Urinary bladder (tissue), 3 donors: ENCODE measurements at regions not wholly inside any gene's neighbourhood (a gene's known extent, or its start where the extent isn't known, plus 50 kb on each side); places are given as distances from the start of the nearest gene placed in this dataset.
"Not testable (repeated sequence)": the region's sequence is repeated elsewhere in the genome, so short reads cannot be mapped to it uniquely, and the experiment has no call there.

Experiments
- DNase-seq: peaks from one replicate; pipeline ENCODE4 v3.0.0-alpha.2; 2015; ENCODE audit errors: extremely low spot score
- H3K27ac ChIP-seq: one replicate; pipeline ENCODE4 v1.5.1; 2013; ENCODE audit warnings: low read depth, mild to moderate bottlenecking, moderate library complexity
- H3K36me3 ChIP-seq: one replicate; pipeline ENCODE4 v1.6.1; 2013; ENCODE audit warnings: mild to moderate bottlenecking, moderate library complexity; ENCODE audit not compliant: insufficient read depth
- H3K4me1 ChIP-seq: one replicate; pipeline ENCODE4 v1.6.1; 2013; ENCODE audit warnings: mild to moderate bottlenecking, moderate library complexity; ENCODE audit not compliant: insufficient read depth
- H3K4me3 ChIP-seq: one replicate; pipeline ENCODE4 v1.5.1; 2013; ENCODE audit warnings: low read depth, low read length
- WGBS: extraction: QIAGEN DNeasy Blood & Tissue Kit; methylation state at CpG from one replicate; pipeline ENCODE4 v1.1.7; 2013; 5-methylcytosine and 5-hydroxymethylcytosine counted together
- donor health status: healthy with polysubstance abuse.
- donor health status: healthy.

DNA sequence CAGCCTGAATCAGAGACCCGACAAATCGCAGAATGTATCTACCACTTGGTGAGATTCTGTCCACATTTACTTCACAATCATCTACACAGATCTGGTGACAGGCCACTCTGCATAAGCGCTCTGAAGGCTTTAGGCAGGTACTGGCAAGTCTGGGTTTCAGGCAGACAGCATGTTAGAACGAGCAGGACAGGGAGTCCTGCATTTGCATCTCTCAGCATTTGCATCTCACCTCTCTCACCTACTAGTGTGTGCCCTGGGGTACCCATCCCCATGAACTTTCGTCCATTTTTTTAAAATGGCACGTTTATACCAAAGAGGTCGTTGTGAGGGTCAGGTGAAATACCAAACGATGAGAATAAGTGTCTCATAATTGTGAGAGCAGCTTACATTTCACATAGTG is 108.2 kb downstream of the SPATA31A1 start:
- not testable (repeated sequence) for H3K36me3 ChIP-seq, H3K27ac ChIP-seq, H3K4me1 ChIP-seq, H3K4me3 ChIP-seq, DNase-seq
- WGBS: 21% methylated on average over 6 of the region's 8 CpGs

DNA sequence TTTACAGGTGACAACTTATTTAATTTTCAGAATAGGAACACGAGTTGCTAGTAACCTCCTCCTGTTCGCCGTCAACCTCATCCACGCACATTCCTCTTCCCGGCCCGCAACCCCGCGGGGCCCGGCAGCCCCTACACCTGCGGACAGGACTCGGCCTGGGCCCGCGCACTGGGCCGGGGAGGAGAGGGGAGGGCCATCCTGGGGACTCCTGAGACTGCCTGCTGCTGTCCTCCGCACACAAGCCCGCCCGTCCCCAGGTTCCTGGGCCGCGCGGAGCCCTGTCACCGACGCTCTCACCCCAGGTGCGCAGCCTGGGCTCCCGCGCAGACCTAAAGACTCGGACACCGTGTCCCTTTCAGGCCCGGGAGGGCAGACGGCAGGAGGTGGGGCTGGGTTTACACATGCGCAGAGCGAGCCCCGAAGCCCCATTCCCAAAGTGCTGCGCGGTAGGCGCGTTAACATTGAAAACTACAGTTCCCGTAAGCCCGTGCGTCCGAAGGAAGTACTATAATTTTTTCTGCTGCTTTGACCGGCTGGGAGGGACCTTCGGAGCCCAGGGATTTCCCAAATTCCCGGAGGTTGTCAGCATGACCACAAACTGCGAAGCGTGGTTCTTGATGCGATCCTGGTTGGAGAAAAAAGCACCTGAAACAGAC is 108.8 kb downstream of the SPATA31A1 start:
- WGBS: under 1% methylated on average over 45 of the region's 46 CpGs
- H3K4me3 ChIP-seq: peak overlapping the region; percentile 51
- not testable (repeated sequence) for H3K4me1 ChIP-seq, H3K27ac ChIP-seq, H3K36me3 ChIP-seq
- peak; percentile 66 for DNase-seq

DNA sequence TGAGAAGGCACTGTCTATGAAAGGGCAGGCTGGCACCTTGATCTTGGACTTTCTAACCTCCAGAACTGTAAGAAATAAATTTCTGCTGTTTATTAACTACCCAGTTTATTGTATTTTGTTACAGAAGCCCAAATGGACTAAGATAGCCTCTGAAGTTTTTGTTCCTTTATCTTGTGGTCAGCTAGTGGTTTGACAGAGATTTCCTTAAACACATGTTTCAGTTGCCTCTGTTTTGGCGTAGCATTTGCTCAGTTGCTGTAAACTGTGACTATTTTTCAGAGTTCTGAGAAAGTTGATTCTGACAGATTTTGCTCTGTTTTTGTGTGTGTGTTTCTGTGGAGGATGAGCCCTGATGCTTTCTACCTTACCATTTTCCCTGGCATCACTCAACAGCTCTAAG is 119.0 kb downstream of the SPATA31A1 start:
- H3K36me3 ChIP-seq, H3K4me1 ChIP-seq, H3K4me3 ChIP-seq, DNase-seq, H3K27ac ChIP-seq: not testable (repeated sequence)
- 74% methylated on average over 1 of the region's 1 CpG for WGBS

DNA sequence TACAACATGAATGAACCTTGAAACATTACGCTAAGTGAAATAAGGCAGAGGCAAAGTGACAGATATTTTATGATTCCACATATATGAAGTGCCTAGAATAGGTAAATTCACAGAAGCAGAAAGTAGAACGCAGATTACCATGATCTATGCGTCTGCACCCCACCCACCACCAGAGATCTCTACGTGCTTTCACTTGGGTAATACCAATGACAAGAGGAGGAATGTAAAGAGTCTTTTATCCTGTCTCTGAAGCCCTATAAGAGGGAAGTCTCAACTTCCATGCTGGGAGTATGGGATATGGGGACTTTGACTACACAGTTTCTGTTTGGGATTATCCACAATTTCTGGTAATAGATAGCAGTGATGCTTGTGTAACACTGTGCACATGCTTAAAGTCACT is 127.6 kb downstream of the SPATA31A1 start:
- DNase-seq, H3K27ac ChIP-seq, H3K4me1 ChIP-seq, H3K36me3 ChIP-seq, H3K4me3 ChIP-seq: not testable (repeated sequence)
- 89% methylated on average over 4 of the region's 4 CpGs for WGBS

DNA sequence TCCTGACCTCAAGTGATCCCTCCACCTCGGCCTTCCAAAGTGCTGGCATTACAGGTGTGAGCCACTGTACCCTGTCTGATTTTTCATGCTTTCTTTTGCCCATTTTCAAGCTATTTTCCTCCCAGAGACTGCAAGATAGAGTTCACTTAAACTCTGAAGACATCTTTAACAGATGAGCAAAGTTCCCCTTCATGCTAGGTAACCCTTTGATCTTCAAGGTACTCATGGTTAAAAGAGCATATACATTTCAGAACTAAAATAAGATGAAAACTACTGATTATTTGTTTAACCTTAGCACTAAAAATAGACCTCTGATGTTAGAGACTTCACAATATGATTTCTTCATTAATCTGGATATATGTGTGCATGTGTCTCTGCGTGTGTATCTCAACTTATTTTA is 128.4 kb downstream of the SPATA31A1 start:
- H3K36me3 ChIP-seq, DNase-seq, H3K4me3 ChIP-seq, H3K27ac ChIP-seq, H3K4me1 ChIP-seq: not testable (repeated sequence)
- WGBS: 78% methylated on average over 2 of the region's 2 CpGs

DNA sequence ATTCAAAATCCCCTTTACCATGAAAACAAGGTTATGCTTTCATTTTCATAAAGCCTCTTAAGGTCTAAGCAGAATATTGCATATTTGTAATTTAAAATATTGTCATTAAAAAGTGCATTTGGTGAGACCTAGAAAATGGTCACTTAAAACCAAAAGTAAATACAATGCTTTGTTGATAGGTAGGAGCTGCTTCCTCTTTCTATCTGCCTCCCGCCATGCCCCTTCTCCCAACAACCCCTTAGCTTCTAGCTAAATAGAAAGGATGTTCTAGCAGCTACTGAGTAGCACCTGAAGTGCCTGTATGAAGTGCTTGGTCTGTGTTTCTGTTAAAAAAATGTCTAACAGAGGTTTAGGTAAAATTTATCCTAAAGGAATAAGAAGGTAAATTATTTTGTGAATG is 128.8 kb downstream of the SPATA31A1 start:
- WGBS: 82% methylated on average over 1 of the region's 1 CpG
- not testable (repeated sequence) for DNase-seq, H3K4me3 ChIP-seq, H3K36me3 ChIP-seq, H3K4me1 ChIP-seq, H3K27ac ChIP-seq

DNA sequence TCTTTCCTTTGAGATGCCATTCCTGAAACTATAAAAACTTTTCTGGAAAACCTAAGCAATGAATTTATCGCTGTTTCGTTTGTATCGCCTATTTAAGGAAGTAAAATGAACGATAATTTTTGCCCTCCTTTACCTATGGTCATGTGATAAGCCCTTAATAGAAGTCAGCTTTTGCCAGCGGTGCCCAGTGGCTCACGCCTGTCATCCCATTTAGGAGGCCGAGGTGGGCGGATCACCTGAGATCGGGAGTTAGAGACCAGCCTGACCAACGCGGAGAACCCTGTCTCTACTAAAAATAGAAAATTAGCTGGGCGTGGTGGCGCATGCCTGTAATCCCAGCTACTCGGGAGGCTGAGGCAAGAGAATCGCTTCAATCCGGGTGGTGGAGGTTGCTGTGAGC is 132.0 kb downstream of the SPATA31A1 start:
- DNase-seq, H3K36me3 ChIP-seq, H3K4me3 ChIP-seq, H3K27ac ChIP-seq, H3K4me1 ChIP-seq: not testable (repeated sequence)
- 94% methylated on average over 8 of the region's 16 CpGs for WGBS

DNA sequence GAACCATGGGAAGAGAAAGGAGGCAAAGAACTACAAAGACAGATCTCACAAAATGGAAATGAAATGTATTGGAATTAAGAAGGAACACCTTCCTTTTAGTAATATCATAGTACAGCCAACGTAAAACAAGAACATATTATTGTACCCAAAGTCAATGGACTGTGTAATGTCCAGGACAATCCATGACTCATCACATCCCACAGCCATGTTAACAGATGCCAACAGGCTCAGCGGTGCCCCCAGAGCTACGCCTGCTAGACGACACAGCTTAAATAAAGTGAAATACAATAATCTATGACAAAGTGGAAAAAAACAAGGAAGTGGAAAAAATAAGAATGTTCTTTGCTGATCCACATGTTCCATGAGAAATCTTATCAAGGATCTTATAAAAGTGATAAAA is 140.8 kb downstream of the SPATA31A1 start:
- not testable (repeated sequence) for H3K27ac ChIP-seq, H3K4me1 ChIP-seq, DNase-seq, H3K36me3 ChIP-seq, H3K4me3 ChIP-seq
- 61% methylated on average over 3 of the region's 4 CpGs for WGBS

DNA sequence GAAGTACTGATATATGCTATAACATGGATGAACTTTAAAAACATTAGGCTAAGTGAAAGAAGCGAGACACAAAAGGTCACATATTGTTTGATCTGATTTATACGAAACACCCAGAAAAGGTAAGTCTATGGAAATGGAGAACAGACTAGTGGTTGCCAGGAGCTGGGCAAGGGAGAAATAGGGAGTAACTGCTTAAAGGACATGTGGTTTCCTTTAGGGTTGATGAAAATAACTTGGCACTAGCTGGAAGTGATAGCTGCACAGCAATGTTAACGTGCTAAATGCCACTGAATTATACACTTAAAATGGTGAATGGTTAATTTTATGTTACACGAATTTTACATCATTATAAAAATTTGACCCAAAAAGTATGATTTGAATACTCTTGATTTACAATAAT is 147.7 kb downstream of the SPATA31A1 start:
- H3K4me1 ChIP-seq, H3K36me3 ChIP-seq, H3K4me3 ChIP-seq, H3K27ac ChIP-seq, DNase-seq: not testable (repeated sequence)
- WGBS: no CpG with 5 or more reads among the region's 4 CpGs

DNA sequence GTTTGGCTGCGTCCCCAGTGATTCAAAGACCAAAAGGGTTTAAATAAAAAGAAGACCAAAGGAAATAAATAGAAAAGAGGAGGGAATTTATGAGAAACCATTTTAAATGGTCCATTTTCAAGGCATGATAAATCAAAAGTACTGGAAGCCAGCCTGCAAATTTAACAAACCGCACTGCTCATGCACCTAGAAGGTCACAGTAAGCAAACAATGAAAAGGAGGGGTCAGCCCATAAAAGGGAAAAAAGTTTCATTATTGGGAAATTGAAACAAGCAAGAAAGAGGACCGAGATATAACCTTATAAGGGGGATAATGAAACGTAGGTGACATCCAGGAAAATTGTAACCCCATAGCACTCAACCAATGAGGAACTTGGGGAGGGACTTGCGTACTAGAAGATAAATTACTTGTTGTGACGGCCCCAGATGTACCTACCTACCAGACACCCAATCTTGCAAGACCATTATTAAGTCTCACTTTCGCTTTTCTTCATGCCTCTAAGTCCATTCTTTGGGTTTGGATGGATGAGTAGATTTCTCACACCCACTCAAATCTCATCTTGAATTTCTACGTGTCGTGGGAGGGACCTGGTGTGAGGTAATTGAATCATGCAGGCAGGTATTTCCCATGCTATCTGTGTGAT is 172.0 kb downstream of the SPATA31A1 start:
- not testable (repeated sequence) for H3K4me3 ChIP-seq, H3K36me3 ChIP-seq, DNase-seq, H3K27ac ChIP-seq, H3K4me1 ChIP-seq
- WGBS: 90% methylated on average over 3 of the region's 9 CpGs

DNA sequence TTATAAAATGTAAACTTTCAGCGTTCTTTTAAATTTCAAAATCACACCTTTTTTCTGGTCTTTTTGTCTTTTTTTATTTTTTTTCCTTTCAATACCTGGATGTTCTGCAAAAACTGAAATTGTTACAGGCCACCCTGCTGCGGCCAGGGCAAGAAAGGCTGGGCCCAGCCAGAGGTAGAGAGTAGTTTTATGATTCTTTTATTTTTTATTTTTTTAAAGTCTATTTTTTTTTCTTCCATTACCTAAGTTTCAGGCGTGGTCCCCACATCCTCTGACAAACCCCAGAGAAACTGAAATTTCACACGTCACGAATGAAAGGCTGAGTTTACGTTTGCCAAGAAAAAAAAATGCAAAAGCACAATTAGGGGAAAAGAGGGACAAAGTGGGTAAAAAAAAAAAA is 177.1 kb downstream of the SPATA31A1 start:
- H3K4me1 ChIP-seq, DNase-seq, H3K36me3 ChIP-seq, H3K4me3 ChIP-seq, H3K27ac ChIP-seq: not testable (repeated sequence)
- WGBS: 90% methylated on average over 3 of the region's 6 CpGs

DNA sequence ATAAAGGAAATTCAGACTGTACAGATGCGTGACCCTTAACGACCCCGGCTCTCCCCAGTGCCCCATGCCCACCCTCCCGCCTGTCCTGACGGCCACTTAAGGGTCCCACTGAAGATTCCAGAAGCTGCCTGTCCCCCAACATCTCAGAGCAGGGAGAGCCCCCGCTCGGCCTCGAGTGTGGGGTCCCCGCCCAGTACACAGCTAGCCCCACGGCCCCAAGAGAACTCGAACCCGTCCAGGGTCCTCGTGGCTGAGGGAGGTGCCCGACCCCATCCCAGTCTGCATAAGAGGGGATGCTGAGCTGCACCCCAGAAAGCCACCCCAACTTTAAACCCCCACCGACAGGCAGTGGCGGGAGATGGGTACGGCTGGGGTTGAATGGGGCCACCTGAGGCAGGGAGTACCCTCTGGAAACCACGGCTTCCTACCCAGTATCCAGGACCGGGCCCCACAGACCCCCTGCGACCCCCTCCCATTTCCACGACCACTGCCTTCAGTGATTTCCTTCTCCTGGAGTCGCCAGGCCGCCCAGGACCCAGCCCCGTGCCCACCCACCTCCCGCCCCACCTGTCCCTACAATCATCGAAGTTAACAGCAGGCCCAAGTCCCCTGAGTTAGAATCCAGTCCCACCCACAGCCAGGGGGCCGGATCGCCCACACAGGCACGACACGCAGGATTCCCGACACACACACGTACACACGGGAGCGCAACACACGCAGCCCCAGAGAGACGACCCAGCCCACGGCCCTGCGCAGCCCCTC is 177.7 kb downstream of the SPATA31A1 start:
- not testable (repeated sequence) for DNase-seq, H3K4me3 ChIP-seq, H3K36me3 ChIP-seq, H3K27ac ChIP-seq, H3K4me1 ChIP-seq
- WGBS: 98% methylated on average over 24 of the region's 38 CpGs

DNA sequence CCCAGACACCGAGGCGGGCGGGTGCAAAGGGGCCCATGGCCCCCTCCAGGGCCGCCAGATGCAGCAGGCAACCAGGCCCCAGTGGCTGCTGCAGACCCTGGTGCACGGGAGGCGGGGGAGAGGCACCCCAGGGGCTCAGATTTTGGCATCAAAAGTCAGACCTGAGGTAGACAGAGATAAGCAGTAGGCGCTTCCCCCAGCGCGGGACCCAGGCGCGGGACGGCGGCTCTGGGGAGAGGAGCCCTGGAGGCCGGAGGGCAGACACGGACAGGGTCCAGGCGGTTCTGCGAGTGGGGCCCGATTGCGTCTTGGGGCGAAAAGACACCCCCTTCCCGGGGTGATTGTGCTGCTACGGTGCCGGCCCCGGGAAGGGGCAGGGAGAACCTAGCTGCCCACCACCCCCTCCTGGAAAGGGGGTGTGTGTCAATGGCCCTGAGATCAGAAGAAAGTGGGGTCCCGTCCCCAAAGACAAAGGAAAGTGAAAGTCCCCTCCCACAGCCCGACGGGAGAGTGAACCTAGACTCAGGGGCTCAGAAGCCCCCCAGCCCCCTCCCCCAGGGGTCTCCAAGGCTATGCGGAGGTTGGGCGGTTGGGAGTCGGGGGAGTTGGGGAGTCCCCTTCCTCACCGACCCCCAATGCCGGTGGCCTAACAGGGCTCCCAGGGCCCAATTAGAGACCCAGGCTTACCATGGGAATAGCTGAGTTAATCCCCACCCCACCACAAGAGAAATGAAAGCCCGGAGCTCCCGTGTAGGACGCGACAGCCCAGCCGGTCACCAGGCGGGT is 178.5 kb downstream of the SPATA31A1 start:
- H3K36me3 ChIP-seq, H3K27ac ChIP-seq, H3K4me3 ChIP-seq, DNase-seq, H3K4me1 ChIP-seq: not testable (repeated sequence)
- WGBS: 88% methylated on average over 19 of the region's 38 CpGs
